Erythroblast (primary cell): ENCODE measurements at regions not wholly inside any gene's neighbourhood (a gene's known extent, or its start where the extent isn't known, plus 50 kb on each side); places are given as distances from the start of the nearest gene placed in this dataset.
"Not testable (repeated sequence)": the region's sequence is repeated elsewhere in the genome, so short reads cannot be mapped to it uniquely, and the experiment has no call there.

Source experiments
- DNase-seq, 2 experiments: peaks; one replicate each; lab custom pipeline; 2025; lab: John Stamatoyannopoulos, UW
- GATA1 ChIP-seq: IDR thresholded peaks from 2 replicates; pipeline ENCODE4 v1.6.1; 2011; ENCODE audit warnings: low read depth, mild to moderate bottlenecking, control low read depth, low read length, moderate library complexity
- POLR2A ChIP-seq: IDR thresholded peaks from 2 replicates; pipeline ENCODE4 v1.6.1; 2011; ENCODE audit warnings: mild to moderate bottlenecking, low read length

DNA sequence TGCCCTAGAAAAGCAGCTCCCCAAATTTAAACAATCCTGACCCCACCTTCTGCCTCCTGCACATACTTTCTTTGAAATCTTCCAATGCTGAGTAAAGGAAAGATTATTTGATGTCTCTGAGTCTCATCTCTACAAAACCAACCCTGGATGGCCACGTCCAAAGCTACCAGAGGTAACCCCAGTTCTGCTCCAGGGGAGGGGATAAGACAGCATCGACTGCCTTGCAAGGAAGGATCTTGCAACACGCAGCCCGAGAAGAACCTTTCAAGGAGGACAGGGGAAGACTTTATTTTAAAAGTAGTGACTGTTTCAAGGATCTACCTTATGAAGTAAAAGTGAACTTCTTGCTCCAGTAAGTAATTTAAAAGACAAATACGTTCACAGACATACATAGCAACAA lies 66.5 kb upstream of the TMEM45B start:
- TF ChIP-seq GATA1 (no peak), POLR2A (no peak)
- no peak for DNase-seq

DNA sequence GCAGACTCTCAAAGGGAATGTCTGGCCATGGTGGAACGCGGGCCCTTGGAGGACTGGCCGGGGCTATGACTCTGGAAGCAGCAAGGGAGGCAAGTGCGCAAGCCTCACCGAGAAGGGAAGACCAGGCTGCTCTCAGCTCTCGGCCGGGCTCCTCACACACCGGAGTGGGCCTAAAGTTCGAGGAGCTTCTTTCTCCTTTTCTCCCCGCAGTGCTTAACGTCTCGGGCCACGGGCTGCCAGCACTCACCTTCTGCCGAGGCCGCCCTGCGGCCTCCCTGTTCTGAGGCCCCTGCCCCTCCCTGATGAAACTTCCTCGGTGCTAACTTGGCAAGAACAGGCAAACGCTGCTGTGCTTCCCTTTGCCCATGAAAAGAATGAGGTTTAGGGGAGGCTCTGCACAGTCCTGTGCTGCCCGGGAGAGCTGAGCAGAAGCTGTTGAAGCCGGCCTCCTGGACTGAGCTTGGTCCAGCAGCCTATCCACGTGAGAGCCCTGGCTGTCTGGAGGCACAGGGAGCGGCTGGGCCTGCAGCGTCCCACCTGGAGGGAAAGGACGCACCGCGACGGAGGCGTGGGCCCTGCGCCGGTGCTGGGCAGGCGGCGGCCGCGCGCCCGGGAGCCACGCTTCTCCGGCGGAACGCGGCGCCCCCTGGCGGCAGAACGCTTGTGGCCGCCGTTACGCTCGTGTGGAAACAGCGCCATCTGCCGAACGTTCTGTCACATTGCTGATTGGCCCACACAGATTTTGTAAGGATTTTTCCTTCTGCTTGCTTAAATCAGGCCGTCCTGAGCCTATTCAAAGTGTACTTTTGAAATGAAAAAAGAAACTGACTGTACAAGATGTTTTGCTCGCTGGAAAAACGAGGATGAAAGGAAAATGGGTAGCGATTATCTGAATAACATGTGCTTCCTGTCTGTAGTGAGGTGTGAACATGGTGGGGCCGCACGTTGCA lies 65.0 kb upstream of the TMEM45B start:
- DNase-seq = peak; percentile 83 to 91
- TF ChIP-seq GATA1 (no peak), POLR2A (no peak)

DNA sequence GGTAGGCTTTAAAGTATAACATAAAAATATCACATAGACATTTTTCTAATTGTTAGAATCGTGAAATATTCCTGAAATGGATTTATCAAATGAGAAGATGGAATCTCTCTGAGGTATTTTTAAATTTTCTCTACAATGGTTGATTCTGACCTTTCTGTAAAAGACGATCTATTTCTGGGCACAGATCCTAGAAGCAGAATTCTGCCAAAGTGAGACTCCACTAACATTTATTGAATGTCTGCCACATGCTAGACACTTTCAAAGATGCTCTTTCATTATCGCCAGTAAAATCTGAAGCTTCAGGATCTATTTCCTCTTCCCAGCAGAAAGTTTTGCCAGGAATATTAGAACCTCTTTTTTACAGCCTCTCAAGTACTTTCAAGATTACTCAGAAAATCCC lies 64.1 kb upstream of the TMEM45B start:
- DNase-seq = no peak
- no peak for TF ChIP-seq POLR2A
- no peak for TF ChIP-seq GATA1

DNA sequence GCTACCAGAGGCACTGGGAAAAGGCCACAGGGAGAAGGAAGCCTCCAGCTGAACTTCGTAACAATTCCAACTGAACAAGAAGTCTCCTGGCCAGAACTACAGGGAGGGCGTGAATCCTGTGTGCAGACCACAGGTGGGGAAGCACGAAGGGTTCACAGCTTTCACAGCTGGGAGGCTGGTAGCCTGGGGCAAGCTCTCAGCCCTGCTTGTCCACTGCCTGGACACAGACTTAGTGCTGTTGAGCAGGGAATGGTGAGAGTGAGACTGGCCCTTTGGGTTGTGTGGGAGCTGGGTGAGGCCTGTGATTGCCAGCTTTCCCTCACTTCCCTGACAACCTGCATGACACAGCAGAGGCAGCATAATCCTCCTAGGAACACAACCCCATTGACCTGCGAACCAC lies 52.1 kb upstream of the TMEM45B start:
- not testable (repeated sequence) for DNase-seq

DNA sequence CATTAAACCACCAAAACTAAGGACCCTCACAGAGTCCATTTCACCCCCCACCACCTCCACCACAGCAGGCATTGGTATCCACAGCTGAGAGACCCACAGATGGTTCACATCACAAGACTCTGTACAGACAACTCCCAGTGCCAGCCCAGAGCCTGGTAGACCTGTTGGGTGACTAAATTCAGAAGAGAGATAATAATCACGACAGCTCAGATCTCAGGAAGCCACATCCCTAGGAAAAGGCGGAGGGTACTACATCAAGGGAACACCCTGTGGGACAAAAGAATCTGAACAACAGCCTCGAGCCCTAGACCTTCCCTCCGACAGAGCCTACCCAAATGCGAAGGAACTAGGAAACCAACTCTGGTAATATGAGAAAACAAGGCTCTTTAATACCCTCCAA lies 51.4 kb upstream of the TMEM45B start:
- DNase-seq = not testable (repeated sequence)
